ENCODE measurements at regions not wholly inside any gene's neighbourhood (a gene's known extent, or its start where the extent isn't known, plus 50 kb on each side); places are given as distances from the start of the nearest gene placed in this dataset.
"Not testable (repeated sequence)": the region's sequence is repeated elsewhere in the genome, so short reads cannot be mapped to it uniquely, and the experiment has no call there.

- FAIRE-seq (no peak), DNase-seq (ENCODE audit: insufficient read length) (no peak)
- no peak for TF ChIP-seq POLR2A (IDR thresholded peaks at IDR 0.05; ENCODE audit: low read depth, low read length)
- TF ChIP-seq TAF1 (IDR thresholded peaks at IDR 0.05; ENCODE audit: borderline replicate concordance, low read depth, low read length) = no peak
- TF ChIP-seq POLR2AphosphoS5 (IDR thresholded peaks at IDR 0.05; ENCODE audit: low read depth, low read length) = no peak
These were observed 70.6 kb upstream of the E2F3 start for GRCh38 chr6:20331042-20331441.

GRCh38 chr6:20331625-20332024 is 70.1 kb upstream of the E2F3 start:
- DNase-seq (ENCODE audit: insufficient read length) = no peak
- no peak for TF ChIP-seq POLR2AphosphoS5 (IDR thresholded peaks at IDR 0.05; ENCODE audit: low read depth, low read length)
- TF ChIP-seq POLR2A (IDR thresholded peaks at IDR 0.05; ENCODE audit: low read depth, low read length) = no peak
- TF ChIP-seq TAF1 (IDR thresholded peaks at IDR 0.05; ENCODE audit: borderline replicate concordance, low read depth, low read length) = no peak
- FAIRE-seq = no peak

GRCh38 chr6:20332441-20333006 is 69.2 kb upstream of the E2F3 start:
- no peak for FAIRE-seq
- TF ChIP-seq TAF1 (IDR thresholded peaks at IDR 0.05; ENCODE audit: borderline replicate concordance, low read depth, low read length) (no peak), POLR2A (IDR thresholded peaks at IDR 0.05; ENCODE audit: low read depth, low read length) (no peak), POLR2AphosphoS5 (IDR thresholded peaks at IDR 0.05; ENCODE audit: low read depth, low read length) (no peak)
- no peak for DNase-seq (ENCODE audit: insufficient read length)

- DNase-seq (ENCODE audit: insufficient read length) (no peak), FAIRE-seq (no peak)
- TF ChIP-seq POLR2AphosphoS5 (IDR thresholded peaks at IDR 0.05; ENCODE audit: low read depth, low read length) = no peak
These were observed 67.9 kb upstream of the E2F3 start for GRCh38 chr6:20333721-20334269.

- TF ChIP-seq TAF1 (IDR thresholded peaks at IDR 0.05; ENCODE audit: borderline replicate concordance, low read depth, low read length) (no peak), POLR2A (IDR thresholded peaks at IDR 0.05; ENCODE audit: low read depth, low read length) (no peak), POLR2AphosphoS5 (IDR thresholded peaks at IDR 0.05; ENCODE audit: low read depth, low read length) (no peak)
- FAIRE-seq = no peak
- DNase-seq (ENCODE audit: insufficient read length) = no peak
These were observed 67.3 kb upstream of the E2F3 start for GRCh38 chr6:20334334-20334733.

- DNase-seq (ENCODE audit: insufficient read length) (no peak), FAIRE-seq (no peak)
- TF ChIP-seq POLR2A (IDR thresholded peaks at IDR 0.05; ENCODE audit: low read depth, low read length) (no peak), POLR2AphosphoS5 (IDR thresholded peaks at IDR 0.05; ENCODE audit: low read depth, low read length) (no peak), TAF1 (IDR thresholded peaks at IDR 0.05; ENCODE audit: borderline replicate concordance, low read depth, low read length) (no peak)
These were observed 66.7 kb upstream of the E2F3 start for GRCh38 chr6:20334962-20335361.

- no peak for DNase-seq (ENCODE audit: insufficient read length)
- no peak for FAIRE-seq
- TF ChIP-seq POLR2AphosphoS5 (IDR thresholded peaks at IDR 0.05; ENCODE audit: low read depth, low read length) (no peak), POLR2A (IDR thresholded peaks at IDR 0.05; ENCODE audit: low read depth, low read length) (no peak)
These were observed 65.8 kb upstream of the E2F3 start for GRCh38 chr6:20335872-20336271.

- no peak for DNase-seq (ENCODE audit: insufficient read length)
- no peak for FAIRE-seq
- TF ChIP-seq TAF1 (IDR thresholded peaks at IDR 0.05; ENCODE audit: borderline replicate concordance, low read depth, low read length) = no peak
- no peak for TF ChIP-seq POLR2AphosphoS5 (IDR thresholded peaks at IDR 0.05; ENCODE audit: low read depth, low read length)
These were observed 63.5 kb upstream of the E2F3 start for GRCh38 chr6:20338156-20338555.

- TF ChIP-seq TAF1 (IDR thresholded peaks at IDR 0.05; ENCODE audit: borderline replicate concordance, low read depth, low read length) = no peak
- TF ChIP-seq POLR2A (IDR thresholded peaks at IDR 0.05; ENCODE audit: low read depth, low read length) = no peak
- no peak for TF ChIP-seq POLR2AphosphoS5 (IDR thresholded peaks at IDR 0.05; ENCODE audit: low read depth, low read length)
- no peak for FAIRE-seq
- no peak for DNase-seq (ENCODE audit: insufficient read length)
These were observed 61.4 kb upstream of the E2F3 start for GRCh38 chr6:20340068-20340848.

- FAIRE-seq (no peak), DNase-seq (ENCODE audit: insufficient read length) (no peak)
- no peak for TF ChIP-seq POLR2AphosphoS5 (IDR thresholded peaks at IDR 0.05; ENCODE audit: low read depth, low read length)
- no peak for TF ChIP-seq POLR2A (IDR thresholded peaks at IDR 0.05; ENCODE audit: low read depth, low read length)
- no peak for TF ChIP-seq TAF1 (IDR thresholded peaks at IDR 0.05; ENCODE audit: borderline replicate concordance, low read depth, low read length)
These were observed 60.6 kb upstream of the E2F3 start for GRCh38 chr6:20341096-20341495.

GRCh38 chr6:20341564-20341963 is 60.1 kb upstream of the E2F3 start:
- TF ChIP-seq TAF1 (IDR thresholded peaks at IDR 0.05; ENCODE audit: borderline replicate concordance, low read depth, low read length) (no peak), POLR2A (IDR thresholded peaks at IDR 0.05; ENCODE audit: low read depth, low read length) (no peak), POLR2AphosphoS5 (IDR thresholded peaks at IDR 0.05; ENCODE audit: low read depth, low read length) (no peak)
- DNase-seq (ENCODE audit: insufficient read length) (no peak), FAIRE-seq (no peak)

GRCh38 chr6:20346948-20347347 is 54.7 kb upstream of the E2F3 start:
- DNase-seq (ENCODE audit: insufficient read length); FAIRE-seq: not testable (repeated sequence)
